HCT116 (cell line): ENCODE measurements at regions not wholly inside any gene's neighbourhood (a gene's known extent, or its start where the extent isn't known, plus 50 kb on each side); places are given as distances from the start of the nearest gene placed in this dataset.

Experiments
- ATAC-seq: fragments of 200-7000 bp; cut with Tn5 transposase; 2 replicates; pipeline ENCODE4 v1.9.1; 2020; ENCODE audit warnings: mild to moderate bottlenecking, moderate library complexity
- BruUV-seq: library from RNA; stranded (reverse); fragments of 400-500 nt; replicated peaks from 2 replicates; lab custom pipeline; 2021; lab: Mats Ljungman, UMichigan
- CTCF ChIA-PET: fragments of 300-600 bp; sonication (Branson Sonifier 250); formaldehyde crosslinking; loops from one replicate; lab custom pipeline; 2021; ENCODE audit warnings: antibody characterized with exemption; lab: Charles Lee
- POLR2A ChIA-PET: fragments of 300-600, 350-600 bp; sonication (Branson Sonifier 250); formaldehyde crosslinking; loops from one replicate; lab custom pipeline; 2021; ENCODE audit warnings: antibody characterized with exemption; lab: Charles Lee
- RAD21 ChIA-PET, 2 experiments: fragments of 300-600 bp; sonication (Branson Sonifier 250); formaldehyde crosslinking; loops; one replicate each; lab custom pipeline; 2023; ENCODE audit warnings: low total read pairs in 2 of 2; ENCODE audit not compliant: uncharacterized antibody in 2 of 2, unreplicated experiment in 2 of 2, low non-redundant PET in 1 of 2; lab: Charles Lee
- DNase-seq: peaks from one replicate; pipeline ENCODE4 v3.0.0-alpha.2; 2010; ENCODE audit warnings: low read depth, low spot score
- H2AFZ ChIP-seq: fragments of 200-600 bp; shearing (Covaris generic), sonication (generic); 2 replicates; pipeline ENCODE4 v1.6.1; 2017; ENCODE audit warnings: low read depth, mixed run types, mixed read lengths, antibody characterized with exemption, low read length; ENCODE audit not compliant: poor library complexity, severe bottlenecking
- H3K27ac ChIP-seq: 2 replicates; pipeline ENCODE4 v1.5.1; 2012; ENCODE audit warnings: low read depth, low read length
- H3K27me3 ChIP-seq: fragments of 200-600 bp; sonication (generic); 2 replicates; pipeline ENCODE4 v1.6.1; 2016; ENCODE audit warnings: mixed run types, low read length, mixed read lengths; ENCODE audit not compliant: insufficient read depth
- H3K36me3 ChIP-seq, 2 experiments: fragments of 200-500 bp in 1 of 2; fragments of 200-600 bp in 1 of 2; sonication (Bioruptor generic) in 1 of 2; sonication (generic) in 1 of 2; 2 replicates each; pipeline versions ENCODE4 v1.5.1 to v1.6.1; 2014 to 2016; ENCODE audit warnings: low read length in 2 of 2, inconsistent platforms in 1 of 2, mixed read lengths in 1 of 2, mixed run types in 1 of 2; ENCODE audit not compliant: insufficient read depth in 2 of 2, control insufficient read depth in 1 of 2
- H3K4me1 ChIP-seq, 2 experiments: fragments of 200-600 bp in 1 of 2; sonication (generic) in 1 of 2; 2 replicates each; pipeline versions ENCODE4 v1.5.1 to v1.6.1; 2012 to 2017; ENCODE audit warnings: low read length in 2 of 2, inconsistent platforms in 1 of 2, mild to moderate bottlenecking in 1 of 2, mixed read lengths in 1 of 2, mixed run types in 1 of 2, moderate library complexity in 1 of 2; ENCODE audit not compliant: insufficient read depth in 2 of 2, control insufficient read depth in 1 of 2
- H3K4me2 ChIP-seq: fragments of 200-600 bp; sonication (generic); 2 replicates; pipeline ENCODE4 v1.6.1; 2017; ENCODE audit warnings: mixed run types, low read length, mixed read lengths
- H3K4me3 ChIP-seq, 2 experiments: fragments of 200-600 bp in 1 of 2; sonication (generic) in 1 of 2; replicated peaks in 1 of 2; 2 replicates each; pipeline ENCODE4 v1.5.1; 2011 to 2016; ENCODE audit warnings: low read length in 2 of 2, control low read depth in 1 of 2, low read depth in 1 of 2, mild to moderate bottlenecking in 1 of 2, mixed read lengths in 1 of 2, mixed run types in 1 of 2
- H3K79me2 ChIP-seq: fragments of 200-600 bp; sonication (generic); 2 replicates; pipeline ENCODE4 v1.6.1; 2017; ENCODE audit warnings: mild to moderate bottlenecking, mixed run types, low read length, moderate library complexity, mixed read lengths; ENCODE audit not compliant: insufficient read depth
- H3K9ac ChIP-seq: fragments of 200-600 bp; sonication (generic); 2 replicates; pipeline ENCODE4 v1.6.1; 2016; ENCODE audit warnings: low read length, mixed read lengths
- H3K9me2 ChIP-seq: fragments of 200-600 bp; sonication (generic), shearing (Covaris generic); 2 replicates; pipeline ENCODE4 v1.6.1; 2017; ENCODE audit warnings: mixed run types, mild to moderate bottlenecking, moderate library complexity; ENCODE audit not compliant: insufficient read depth
- H3K9me3 ChIP-seq, 2 experiments: fragments of 200-500 bp in 1 of 2; fragments of 200-600 bp in 1 of 2; sonication (Bioruptor generic) in 1 of 2; sonication (generic) in 1 of 2; 2 replicates each; pipeline ENCODE4 v1.6.1; 2014 to 2017; ENCODE audit warnings: low read length in 2 of 2, mixed read lengths in 2 of 2, inconsistent platforms in 1 of 2, low read depth in 1 of 2, mild to moderate bottlenecking in 1 of 2, mixed run types in 1 of 2, moderate library complexity in 1 of 2; ENCODE audit not compliant: control insufficient read depth in 1 of 2, insufficient read depth in 1 of 2
- H4K20me1 ChIP-seq: fragments of 200-600 bp; sonication (generic), shearing (Covaris generic); 2 replicates; pipeline ENCODE4 v1.6.1; 2017; ENCODE audit warnings: mixed run types, mild to moderate bottlenecking, moderate library complexity; ENCODE audit not compliant: insufficient read depth
- CEBPB ChIP-seq: IDR thresholded peaks from 2 replicates; pipeline ENCODE4 v1.6.1; 2012; ENCODE audit warnings: low read depth
- ELF1 ChIP-seq: IDR thresholded peaks from 2 replicates; pipeline ENCODE4 v1.6.1; 2012; ENCODE audit warnings: low read depth, borderline replicate concordance
- EZH2phosphoT487 ChIP-seq: fragments of 200-600 bp; IDR thresholded peaks from 2 replicates; pipeline ENCODE4 v1.6.1; 2018; ENCODE audit warnings: antibody characterized with exemption, borderline replicate concordance
- FOSL1 ChIP-seq: IDR thresholded peaks from 2 replicates; pipeline ENCODE4 v1.6.1; 2012; ENCODE audit warnings: low read depth
- JUND ChIP-seq: IDR thresholded peaks from 2 replicates; pipeline ENCODE4 v1.6.1; 2012
- POLR2A ChIP-seq: IDR thresholded peaks from 2 replicates; pipeline ENCODE4 v1.7.0; 2011; ENCODE audit warnings: borderline replicate concordance; ENCODE audit not compliant: insufficient read depth, insufficient read length; ENCODE audit errors: extremely low read depth
- POLR2AphosphoS5 ChIP-seq: IDR thresholded peaks from 2 replicates; pipeline ENCODE4 v1.6.1; 2011; ENCODE audit warnings: mild to moderate bottlenecking, low read depth, low read length, moderate library complexity
- RAD21 ChIP-seq: IDR thresholded peaks from 2 replicates; pipeline ENCODE4 v1.6.1; 2012; ENCODE audit warnings: low read depth, mild to moderate bottlenecking
- SIN3A ChIP-seq: IDR thresholded peaks from 2 replicates; pipeline ENCODE4 v1.6.1; 2012; ENCODE audit warnings: low read depth
- SP1 ChIP-seq: IDR thresholded peaks from 2 replicates; pipeline ENCODE4 v1.6.1; 2012; ENCODE audit warnings: low read depth
- SRF ChIP-seq: IDR thresholded peaks from 2 replicates; pipeline ENCODE4 v1.6.1; 2012; ENCODE audit warnings: low read depth
- TCF7L2 ChIP-seq: IDR thresholded peaks from 2 replicates; pipeline ENCODE4 v1.7.0; 2011; ENCODE audit warnings: borderline replicate concordance, inconsistent platforms; ENCODE audit not compliant: insufficient read depth, insufficient read length; ENCODE audit errors: extremely low read depth
- ZNF274 ChIP-seq: fragments of 200-500 bp; sonication (Bioruptor generic); IDR thresholded peaks from 2 replicates; pipeline ENCODE4 v1.6.1; 2014; ENCODE audit warnings: mild to moderate bottlenecking, low read depth, low read length, inconsistent platforms
- intact Hi-C: fragments of 100-400 bp; cut with micrococcal nuclease; formaldehyde crosslinking; loops from 2 replicates; pipeline ENCODE4 v1.10.0; 2022
- TF ChIP-seq, protein P1 (sequence below): IDR thresholded peaks from 2 replicates; pipeline ENCODE4 v1.6.1; 2012
- TF ChIP-seq, protein P2 (sequence below), 3 experiments: fragments of 200-600 bp in 1 of 3; sonication (generic) in 1 of 3; IDR thresholded peaks in 2 of 3; conservative IDR thresholded peaks in 1 of 3; 2 replicates each; pipeline ENCODE4 v1.5.1; 2012 to 2017; ENCODE audit warnings: low read depth in 2 of 3, low read length in 2 of 3, antibody characterized with exemption in 1 of 3, borderline replicate concordance in 1 of 3, control low read depth in 1 of 3, mild to moderate bottlenecking in 1 of 3, mixed read lengths in 1 of 3, mixed run types in 1 of 3, moderate library complexity in 1 of 3; ENCODE audit not compliant: insufficient read depth in 1 of 3
- TF ChIP-seq, protein P3 (sequence below): IDR thresholded peaks from 2 replicates; pipeline ENCODE4 v1.6.1; 2011; ENCODE audit warnings: mild to moderate bottlenecking, low read length, moderate library complexity; ENCODE audit not compliant: insufficient replicate concordance; ENCODE audit errors: extremely low read depth

DNA sequence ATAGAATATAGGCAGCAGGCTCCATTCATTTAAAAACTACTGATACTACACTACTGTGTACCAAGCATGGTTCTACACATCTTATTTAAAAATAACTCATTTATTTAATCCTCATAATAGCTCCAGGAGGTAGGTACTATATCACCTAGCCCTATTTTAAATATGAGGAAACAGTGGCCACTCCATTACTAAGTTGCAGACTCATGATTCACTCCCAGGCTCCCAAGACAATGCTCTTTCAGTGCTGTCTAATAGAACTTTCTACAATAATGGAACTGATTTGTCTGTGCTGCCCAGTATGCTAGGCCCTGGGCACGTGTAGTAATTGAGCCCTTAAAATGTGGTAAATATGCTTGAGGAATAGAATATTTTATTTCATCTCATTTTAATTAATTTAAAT, 357.1 kb downstream of the LTN1 start:
- no peaks in the 10 kb centered on the region for H3K4me1 ChIP-seq

More for the DNA sequence above, 357.1 kb downstream of the LTN1 start:
- ATAC-seq (no peak), DNase-seq (no peak)
- Histone ChIP-seq H3K4me2 (no peak overlapping the region), H3K27me3 (no peaks in the 10 kb centered on the region), H3K9me3 (peaks cover 4 to 9% of the 10 kb centered on the region in 2 experiments; a peak in 2 of 4 replicates), H3K79me2 (no peaks in the 10 kb centered on the region), H3K9me2 (no peaks in the 10 kb centered on the region), H3K9ac (no peak overlapping the region), H4K20me1 (no peaks in the 10 kb centered on the region), H3K4me3 (no peak overlapping the region), H3K36me3 (no peaks in the 10 kb centered on the region), H2AFZ (no peak overlapping the region), H3K27ac (no peak overlapping the region)
- ChIA-PET RAD21 (no interaction called here), POLR2A (no interaction called here), CTCF (no interaction called here)
- TF ChIP-seq ZNF274, result no peak
- no peak for TF ChIP-seq SRF
- TF ChIP-seq POLR2A, result no peak
- no peak for TF ChIP-seq JUND
- TF ChIP-seq, protein P1, sequence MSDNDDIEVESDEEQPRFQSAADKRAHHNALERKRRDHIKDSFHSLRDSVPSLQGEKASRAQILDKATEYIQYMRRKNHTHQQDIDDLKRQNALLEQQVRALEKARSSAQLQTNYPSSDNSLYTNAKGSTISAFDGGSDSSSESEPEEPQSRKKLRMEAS, result no peak
- TF ChIP-seq TCF7L2, result no peak
- TF ChIP-seq CEBPB, result no peak
- TF ChIP-seq POLR2AphosphoS5, result no peak
- TF ChIP-seq SIN3A, result no peak
- TF ChIP-seq, protein P2, sequence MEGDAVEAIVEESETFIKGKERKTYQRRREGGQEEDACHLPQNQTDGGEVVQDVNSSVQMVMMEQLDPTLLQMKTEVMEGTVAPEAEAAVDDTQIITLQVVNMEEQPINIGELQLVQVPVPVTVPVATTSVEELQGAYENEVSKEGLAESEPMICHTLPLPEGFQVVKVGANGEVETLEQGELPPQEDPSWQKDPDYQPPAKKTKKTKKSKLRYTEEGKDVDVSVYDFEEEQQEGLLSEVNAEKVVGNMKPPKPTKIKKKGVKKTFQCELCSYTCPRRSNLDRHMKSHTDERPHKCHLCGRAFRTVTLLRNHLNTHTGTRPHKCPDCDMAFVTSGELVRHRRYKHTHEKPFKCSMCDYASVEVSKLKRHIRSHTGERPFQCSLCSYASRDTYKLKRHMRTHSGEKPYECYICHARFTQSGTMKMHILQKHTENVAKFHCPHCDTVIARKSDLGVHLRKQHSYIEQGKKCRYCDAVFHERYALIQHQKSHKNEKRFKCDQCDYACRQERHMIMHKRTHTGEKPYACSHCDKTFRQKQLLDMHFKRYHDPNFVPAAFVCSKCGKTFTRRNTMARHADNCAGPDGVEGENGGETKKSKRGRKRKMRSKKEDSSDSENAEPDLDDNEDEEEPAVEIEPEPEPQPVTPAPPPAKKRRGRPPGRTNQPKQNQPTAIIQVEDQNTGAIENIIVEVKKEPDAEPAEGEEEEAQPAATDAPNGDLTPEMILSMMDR (IDR thresholded peaks at IDR 0.05 in 2 of 3, conservative IDR thresholded peaks at IDR 0.05 in 1 of 3; ENCODE audit: borderline replicate concordance in 1 of 3, insufficient read depth in 1 of 3, low read depth in 2 of 3, low read length in 2 of 3), result no peak
- TF ChIP-seq FOSL1, result no peak
- no peak for TF ChIP-seq SP1
- no peak for TF ChIP-seq ELF1
- TF ChIP-seq, protein P3, sequence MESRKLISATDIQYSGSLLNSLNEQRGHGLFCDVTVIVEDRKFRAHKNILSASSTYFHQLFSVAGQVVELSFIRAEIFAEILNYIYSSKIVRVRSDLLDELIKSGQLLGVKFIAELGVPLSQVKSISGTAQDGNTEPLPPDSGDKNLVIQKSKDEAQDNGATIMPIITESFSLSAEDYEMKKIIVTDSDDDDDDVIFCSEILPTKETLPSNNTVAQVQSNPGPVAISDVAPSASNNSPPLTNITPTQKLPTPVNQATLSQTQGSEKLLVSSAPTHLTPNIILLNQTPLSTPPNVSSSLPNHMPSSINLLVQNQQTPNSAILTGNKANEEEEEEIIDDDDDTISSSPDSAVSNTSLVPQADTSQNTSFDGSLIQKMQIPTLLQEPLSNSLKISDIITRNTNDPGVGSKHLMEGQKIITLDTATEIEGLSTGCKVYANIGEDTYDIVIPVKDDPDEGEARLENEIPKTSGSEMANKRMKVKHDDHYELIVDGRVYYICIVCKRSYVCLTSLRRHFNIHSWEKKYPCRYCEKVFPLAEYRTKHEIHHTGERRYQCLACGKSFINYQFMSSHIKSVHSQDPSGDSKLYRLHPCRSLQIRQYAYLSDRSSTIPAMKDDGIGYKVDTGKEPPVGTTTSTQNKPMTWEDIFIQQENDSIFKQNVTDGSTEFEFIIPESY, result no peak
- no peak for TF ChIP-seq EZH2phosphoT487
- TF ChIP-seq RAD21, result no peak
- intact Hi-C loops, result no loop called here
- no TSS peak for BruUV-seq
